ENCODE measurements at regions not wholly inside any gene's neighbourhood (a gene's known extent, or its start where the extent isn't known, plus 50 kb on each side); places are given as distances from the start of the nearest gene placed in this dataset.

DNA sequence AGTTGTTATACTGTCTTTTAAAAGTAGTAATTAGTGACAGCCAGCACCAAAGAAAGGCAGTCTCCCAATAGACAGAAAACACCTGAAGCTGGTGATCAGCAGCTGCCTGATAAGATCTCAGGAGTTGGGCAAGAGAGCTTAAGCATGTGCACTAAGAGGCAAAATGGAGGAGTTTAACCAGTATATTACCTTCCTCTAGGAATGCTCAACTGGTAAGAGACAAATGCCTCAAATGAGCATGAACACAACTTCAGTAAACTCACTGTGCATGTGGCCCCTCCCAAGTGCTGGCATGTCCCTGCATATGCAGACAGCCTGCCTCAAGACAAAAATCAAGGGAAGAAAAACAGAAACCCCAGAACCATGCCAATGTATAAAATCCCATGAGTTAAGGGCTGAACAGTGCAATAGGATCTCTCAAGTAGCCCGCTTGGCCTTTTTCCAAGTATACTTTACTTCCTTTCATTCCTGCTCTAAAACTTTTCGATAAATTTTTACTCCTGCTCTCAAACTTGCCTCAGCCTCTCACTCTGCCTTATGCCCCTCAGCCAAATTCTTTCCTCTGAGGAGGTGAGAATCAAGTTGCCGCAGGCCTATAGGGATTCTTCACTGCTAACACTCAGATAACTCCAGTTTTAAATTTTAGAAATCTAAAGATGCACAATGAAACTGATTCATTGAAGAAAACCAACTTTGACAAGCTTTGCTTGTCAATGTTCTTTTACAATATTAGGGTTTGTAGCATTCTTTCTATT, 724.8 kb upstream of the RIOK2 start:
- TF ChIP-seq, protein P1, sequence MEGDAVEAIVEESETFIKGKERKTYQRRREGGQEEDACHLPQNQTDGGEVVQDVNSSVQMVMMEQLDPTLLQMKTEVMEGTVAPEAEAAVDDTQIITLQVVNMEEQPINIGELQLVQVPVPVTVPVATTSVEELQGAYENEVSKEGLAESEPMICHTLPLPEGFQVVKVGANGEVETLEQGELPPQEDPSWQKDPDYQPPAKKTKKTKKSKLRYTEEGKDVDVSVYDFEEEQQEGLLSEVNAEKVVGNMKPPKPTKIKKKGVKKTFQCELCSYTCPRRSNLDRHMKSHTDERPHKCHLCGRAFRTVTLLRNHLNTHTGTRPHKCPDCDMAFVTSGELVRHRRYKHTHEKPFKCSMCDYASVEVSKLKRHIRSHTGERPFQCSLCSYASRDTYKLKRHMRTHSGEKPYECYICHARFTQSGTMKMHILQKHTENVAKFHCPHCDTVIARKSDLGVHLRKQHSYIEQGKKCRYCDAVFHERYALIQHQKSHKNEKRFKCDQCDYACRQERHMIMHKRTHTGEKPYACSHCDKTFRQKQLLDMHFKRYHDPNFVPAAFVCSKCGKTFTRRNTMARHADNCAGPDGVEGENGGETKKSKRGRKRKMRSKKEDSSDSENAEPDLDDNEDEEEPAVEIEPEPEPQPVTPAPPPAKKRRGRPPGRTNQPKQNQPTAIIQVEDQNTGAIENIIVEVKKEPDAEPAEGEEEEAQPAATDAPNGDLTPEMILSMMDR (conservative IDR thresholded peaks at IDR 0.05; ENCODE audit: low read depth, low read length) = no peak
- TF ChIP-seq EZH2 (IDR thresholded peaks at IDR 0.05; ENCODE audit: borderline replicate concordance, low read depth, low read length, poor library complexity, severe bottlenecking) = no peak
